Naive B cell (primary cell): ENCODE measurements at regions not wholly inside any gene's neighbourhood (a gene's known extent, or its start where the extent isn't known, plus 50 kb on each side); places are given as distances from the start of the nearest gene placed in this dataset.

ENCODE experiments used
- ATAC-seq, 2 donors: fragments of 150-1000 bp; cut with Tn5 transposase; 2 replicates each; pipeline ENCODE4 v1.10.0; 2021; ENCODE audit warnings: low read depth in 2 of 2, mild to moderate bottlenecking in 2 of 2, moderate library complexity in 2 of 2
- DNase-seq: peaks from one replicate; pipeline ENCODE4 v3.0.0; 2022
- H3K27ac Mint-ChIP-seq, 6 donors: one replicate each; pipeline ENCODE4 v1.8.0; 2020 to 2022; ENCODE audit warnings: mild to moderate bottlenecking in 6 of 6, mixed read lengths in 6 of 6, moderate library complexity in 5 of 6, inconsistent platforms in 2 of 6
- H3K27me3 Mint-ChIP-seq, 3 donors: one replicate each; pipeline ENCODE4 v1.8.0; 2021 to 2022; ENCODE audit warnings: mixed read lengths in 3 of 3, mild to moderate bottlenecking in 1 of 3
- H3K36me3 Mint-ChIP-seq, 2 donors: one replicate each; pipeline ENCODE4 v1.8.0; 2020 to 2022; ENCODE audit warnings: mixed read lengths in 2 of 2, inconsistent platforms in 1 of 2, mild to moderate bottlenecking in 1 of 2
- H3K4me1 Mint-ChIP-seq, 3 donors: one replicate each; pipeline ENCODE4 v1.8.0; 2020 to 2022; ENCODE audit warnings: mixed read lengths in 3 of 3, inconsistent platforms in 1 of 3, mild to moderate bottlenecking in 1 of 3, moderate library complexity in 1 of 3
- H3K4me3 Mint-ChIP-seq, 8 donors: one replicate each; pipeline ENCODE4 v1.8.0; 2020 to 2022; ENCODE audit warnings: mild to moderate bottlenecking in 8 of 8, mixed read lengths in 8 of 8, moderate library complexity in 8 of 8, inconsistent platforms in 2 of 8
- H3K9me3 Mint-ChIP-seq, 7 donors: one replicate each; pipeline ENCODE4 v1.8.0; 2020 to 2022; ENCODE audit warnings: mixed read lengths in 7 of 7, mild to moderate bottlenecking in 5 of 7, inconsistent platforms in 2 of 7, moderate library complexity in 1 of 7

- no peak for DNase-seq
- ATAC-seq, result no peak
- Mint-ChIP-seq H3K4me1 (no peaks in the 10 kb centered on the region), H3K27ac (no peak overlapping the region), H3K27me3 (no peaks in the 10 kb centered on the region), H3K36me3 (no peaks in the 10 kb centered on the region), H3K4me3 (no peak overlapping the region), H3K9me3 (peaks cover 0 to 4% (median 0%) of the 10 kb centered on the region in 7 donors)
These were observed 152.6 kb upstream of the EGFLAM start for GRCh38 chr5:38105801-38106200.

DNA sequence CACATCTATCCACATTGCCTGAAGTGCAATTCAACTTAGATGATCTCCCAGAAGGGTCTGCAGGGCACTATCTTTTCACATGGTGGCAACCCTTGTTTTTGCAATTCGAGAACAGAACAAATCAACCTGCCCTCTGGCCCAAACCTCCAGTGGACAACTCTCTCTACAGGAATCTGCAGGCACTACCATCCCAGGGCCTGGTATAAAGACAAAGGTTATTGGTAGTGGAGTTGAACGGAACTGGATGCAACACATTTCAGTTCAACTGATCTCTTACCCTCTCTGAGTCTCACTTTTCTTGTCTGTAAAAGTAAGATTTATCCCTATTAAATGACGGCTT is 153.2 kb upstream of the EGFLAM start:
- Mint-ChIP-seq H3K27ac (no peak overlapping the region), H3K4me3 (no peak overlapping the region), H3K9me3 (peaks cover 0 to 6% (median 0%) of the 10 kb centered on the region in 7 donors), H3K27me3 (peaks cover 0 to 2% (median 0%) of the 10 kb centered on the region in 3 donors), H3K4me1 (no peaks in the 10 kb centered on the region), H3K36me3 (no peaks in the 10 kb centered on the region)
- DNase-seq (no peak), ATAC-seq (no peak)

GRCh38 chr5:38104497-38105230 is 153.7 kb upstream of the EGFLAM start:
- Mint-ChIP-seq H3K27me3 (peaks cover 0 to 5% (median 0%) of the 10 kb centered on the region in 3 donors), H3K36me3 (no peaks in the 10 kb centered on the region), H3K4me1 (no peaks in the 10 kb centered on the region), H3K9me3 (peaks cover 0 to 6% (median 0%) of the 10 kb centered on the region in 7 donors), H3K4me3 (no peak overlapping the region), H3K27ac (no peak overlapping the region)
- no peak for ATAC-seq
- no peak for DNase-seq

- H3K27ac Mint-ChIP-seq, result no peak overlapping the region
- no peak overlapping the region for H3K4me3 Mint-ChIP-seq
- peaks cover 0 to 5% (median 0%) of the 10 kb centered on the region in 3 donors for H3K27me3 Mint-ChIP-seq
- peaks cover 0 to 6% (median 0%) of the 10 kb centered on the region in 7 donors for H3K9me3 Mint-ChIP-seq
- DNase-seq (no peak), ATAC-seq (no peak)
- H3K4me1 Mint-ChIP-seq, result no peaks in the 10 kb centered on the region
- no peaks in the 10 kb centered on the region for H3K36me3 Mint-ChIP-seq
These were observed 156.5 kb upstream of the EGFLAM start for GRCh38 chr5:38101897-38102296.

DNA sequence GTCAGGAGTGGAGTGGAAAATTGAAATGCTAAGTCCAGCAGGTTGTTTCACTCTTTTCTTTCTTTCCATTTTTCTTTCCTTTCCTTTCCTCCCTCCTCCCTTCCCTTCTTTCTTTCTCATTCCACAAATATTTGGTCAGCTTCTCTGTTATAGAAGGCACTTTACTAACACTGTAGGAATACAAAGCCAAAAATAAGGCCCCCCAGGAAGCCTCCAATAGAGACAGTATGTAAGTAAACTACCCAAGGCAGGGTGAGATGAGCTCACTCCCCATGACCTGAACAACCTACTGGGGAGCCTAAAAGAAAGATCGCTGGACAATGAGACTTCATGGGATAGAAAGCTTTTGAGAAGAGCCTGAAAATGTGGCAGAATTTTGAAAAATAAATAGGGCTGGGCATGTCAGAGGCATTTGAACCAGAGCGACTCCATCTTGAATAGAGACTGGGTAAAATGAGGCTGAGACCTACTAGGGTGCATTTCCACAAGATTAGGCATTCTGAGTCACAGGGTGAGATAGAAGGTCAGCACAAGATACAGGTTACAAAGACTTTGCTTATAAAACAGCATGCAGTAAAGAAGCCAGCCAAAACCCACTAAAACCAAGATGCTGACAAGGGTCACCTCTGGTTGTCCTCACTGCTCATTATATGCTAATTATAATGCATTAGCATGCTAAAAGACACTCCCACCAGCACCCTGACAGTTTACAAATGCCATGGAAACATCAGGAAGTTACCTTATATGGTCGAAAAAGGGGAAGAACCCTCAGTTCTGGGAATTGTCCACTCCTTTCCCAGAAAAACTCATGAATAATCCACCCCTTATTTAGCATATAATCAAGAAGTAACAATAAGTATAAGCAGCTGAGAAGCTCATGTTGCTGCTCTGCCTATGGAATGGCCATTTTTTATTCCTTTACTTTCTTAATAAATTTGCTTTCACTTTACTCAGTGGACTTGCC is 158.9 kb upstream of the EGFLAM start:
- peaks cover 0 to 5% (median 0%) of the 10 kb centered on the region in 3 donors for H3K27me3 Mint-ChIP-seq
- no peak overlapping the region for H3K27ac Mint-ChIP-seq
- H3K9me3 Mint-ChIP-seq, result peaks cover 0 to 11% (median 0%) of the 10 kb centered on the region in 7 donors
- no peak overlapping the region for H3K4me3 Mint-ChIP-seq
- H3K4me1 Mint-ChIP-seq, result no peaks in the 10 kb centered on the region
- DNase-seq (no peak), ATAC-seq (no peak)
- no peaks in the 10 kb centered on the region for H3K36me3 Mint-ChIP-seq

DNA sequence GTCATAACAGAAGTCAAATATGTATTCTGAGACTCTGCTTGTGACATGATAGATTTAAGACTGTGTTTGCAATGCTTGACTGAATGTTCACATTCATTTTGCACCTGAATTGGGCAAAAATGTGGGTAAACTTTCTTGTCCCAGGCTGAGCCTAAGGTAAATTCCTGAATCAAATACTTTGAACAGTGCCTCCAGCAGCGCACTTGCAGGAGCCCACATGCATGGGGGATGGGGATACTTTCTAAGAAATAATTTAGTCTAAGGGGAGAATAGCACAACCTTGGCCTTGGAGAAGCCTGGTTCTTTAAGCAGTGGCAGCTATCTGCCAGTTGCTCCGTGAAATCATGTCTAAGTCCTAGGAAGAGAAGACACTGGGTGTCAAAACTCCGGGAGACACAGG is 163.5 kb upstream of the EGFLAM start:
- ATAC-seq, result no peak
- Mint-ChIP-seq H3K4me3 (no peak overlapping the region), H3K4me1 (no peaks in the 10 kb centered on the region), H3K27me3 (peaks cover 0 to 8% (median 0%) of the 10 kb centered on the region in 3 donors), H3K27ac (no peak overlapping the region), H3K9me3 (peaks cover 0 to 8% (median 0%) of the 10 kb centered on the region in 7 donors), H3K36me3 (peaks cover 0 to 4% of the 10 kb centered on the region in 2 donors)
- DNase-seq, result no peak

DNA sequence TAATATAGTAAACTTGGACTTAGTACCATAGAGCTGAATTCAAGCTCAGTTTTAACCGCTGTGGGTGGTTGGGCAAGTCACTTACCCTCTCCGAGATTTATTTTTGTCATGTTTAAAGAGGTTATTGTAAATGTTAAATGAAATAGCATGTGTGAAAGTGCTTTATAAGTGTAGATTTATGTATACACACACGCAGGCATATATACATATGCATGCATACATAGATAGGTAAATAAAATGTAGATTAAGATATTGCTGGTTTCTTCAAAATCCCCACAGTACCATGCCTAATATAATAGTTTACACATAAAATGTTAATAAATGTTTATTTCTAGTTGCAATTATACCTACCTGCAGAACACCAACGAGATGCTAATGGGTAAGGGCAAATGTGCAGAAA is 164.5 kb upstream of the EGFLAM start:
- Mint-ChIP-seq H3K27ac (no peak overlapping the region), H3K4me1 (no peaks in the 10 kb centered on the region), H3K27me3 (peaks cover 0 to 8% (median 0%) of the 10 kb centered on the region in 3 donors), H3K9me3 (peaks cover 0 to 5% (median 0%) of the 10 kb centered on the region in 7 donors), H3K36me3 (peaks cover 0 to 4% of the 10 kb centered on the region in 2 donors), H3K4me3 (no peak overlapping the region)
- DNase-seq, result no peak
- no peak for ATAC-seq

- peaks cover 0 to 12% (median 0%) of the 10 kb centered on the region in 3 donors for H3K27me3 Mint-ChIP-seq
- H3K4me3 Mint-ChIP-seq, result no peak overlapping the region
- no peaks in the 10 kb centered on the region for H3K36me3 Mint-ChIP-seq
These were observed 171.6 kb upstream of the EGFLAM start for GRCh38 chr5:38086777-38087176.

GRCh38 chr5:38079620-38080402 is 178.5 kb upstream of the EGFLAM start:
- H3K9me3 Mint-ChIP-seq, result peaks cover 0 to 13% (median 6%) of the 10 kb centered on the region in 7 donors
- H3K36me3 Mint-ChIP-seq, result no peaks in the 10 kb centered on the region
- H3K27ac Mint-ChIP-seq, result no peak overlapping the region
- H3K4me1 Mint-ChIP-seq, result no peaks in the 10 kb centered on the region
- DNase-seq (no peak), ATAC-seq (no peak)
- peaks cover 0 to 6% (median 4%) of the 10 kb centered on the region in 3 donors for H3K27me3 Mint-ChIP-seq
- no peak overlapping the region for H3K4me3 Mint-ChIP-seq

More at GRCh38 chr5:38086777-38087176, 171.6 kb upstream of the EGFLAM start:
- ATAC-seq (no peak), DNase-seq (no peak)
- no peak overlapping the region for H3K27ac Mint-ChIP-seq
- peaks cover 0 to 4% (median 0%) of the 10 kb centered on the region in 7 donors for H3K9me3 Mint-ChIP-seq
- H3K4me1 Mint-ChIP-seq, result no peaks in the 10 kb centered on the region

- Mint-ChIP-seq H3K9me3 (peaks cover 0 to 13% (median 6%) of the 10 kb centered on the region in 7 donors), H3K27ac (no peak overlapping the region), H3K27me3 (peaks cover 0 to 4% (median 0%) of the 10 kb centered on the region in 3 donors), H3K4me3 (no peak overlapping the region), H3K4me1 (no peaks in the 10 kb centered on the region), H3K36me3 (no peaks in the 10 kb centered on the region)
- DNase-seq (no peak), ATAC-seq (no peak)
These were observed 180.2 kb upstream of the EGFLAM start for GRCh38 chr5:38078161-38078560.

DNA sequence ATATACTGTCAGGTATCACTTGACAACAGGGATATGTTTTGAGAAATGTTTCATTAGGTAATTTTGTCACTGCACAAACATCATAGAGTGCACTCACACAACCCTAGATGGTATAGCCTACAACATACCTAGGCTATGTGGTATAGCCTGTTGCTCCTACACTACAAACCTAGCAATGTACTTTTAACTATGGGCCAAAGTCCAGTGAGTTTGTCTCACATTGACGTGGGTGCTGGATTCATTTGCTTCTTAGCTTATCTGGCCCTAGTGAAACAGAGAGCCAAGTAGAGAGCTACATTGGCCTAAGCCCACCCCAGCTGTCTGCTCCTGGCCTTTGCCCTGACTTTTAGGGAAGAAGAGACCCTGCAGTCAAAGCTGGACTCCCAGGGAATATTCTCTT is 180.7 kb upstream of the EGFLAM start:
- no peaks in the 10 kb centered on the region for H3K4me1 Mint-ChIP-seq
- H3K27ac Mint-ChIP-seq, result no peak overlapping the region
- no peak overlapping the region for H3K4me3 Mint-ChIP-seq
- no peaks in the 10 kb centered on the region for H3K36me3 Mint-ChIP-seq
- no peak for DNase-seq
- peaks cover 0 to 13% (median 7%) of the 10 kb centered on the region in 7 donors for H3K9me3 Mint-ChIP-seq
- ATAC-seq, result no peak
- H3K27me3 Mint-ChIP-seq, result peaks cover 0 to 4% (median 0%) of the 10 kb centered on the region in 3 donors

GRCh38 chr5:38071831-38072694 is 186.3 kb upstream of the EGFLAM start:
- DNase-seq (no peak), ATAC-seq (no peak)
- Mint-ChIP-seq H3K27me3 (peaks cover 0 to 4% (median 0%) of the 10 kb centered on the region in 3 donors), H3K4me1 (no peaks in the 10 kb centered on the region), H3K4me3 (no peak overlapping the region), H3K36me3 (no peaks in the 10 kb centered on the region), H3K27ac (no peak overlapping the region), H3K9me3 (peaks cover 0 to 10% (median 3%) of the 10 kb centered on the region in 7 donors)
